ENCODE measurements at regions not wholly inside any gene's neighbourhood (a gene's known extent, or its start where the extent isn't known, plus 50 kb on each side); places are given as distances from the start of the nearest gene placed in this dataset.
"Not testable (repeated sequence)": the region's sequence is repeated elsewhere in the genome, so short reads cannot be mapped to it uniquely, and the experiment has no call there.

DNA sequence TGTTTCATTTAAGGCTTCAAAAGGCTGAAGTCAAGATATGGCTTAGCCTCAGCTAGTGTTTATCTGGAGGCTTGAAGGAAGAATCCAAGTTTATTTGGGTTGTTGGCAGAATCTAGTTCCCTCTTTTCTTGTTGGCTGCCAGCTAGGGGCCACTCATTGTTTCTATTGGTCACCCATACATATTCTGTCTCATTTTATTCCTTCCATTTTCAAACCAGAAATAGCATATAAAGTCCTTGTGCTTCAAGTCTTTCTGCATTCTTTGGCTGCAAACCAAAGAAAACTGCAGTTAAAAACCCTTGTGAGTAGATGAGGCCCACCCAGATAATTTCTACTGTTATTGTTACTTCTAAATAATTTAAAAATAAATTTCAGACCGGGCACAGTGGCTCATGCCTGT lies 301.7 kb downstream of the OXSM start:
- intact Hi-C loops (cut with micrococcal nuclease; ENCODE audit: unreplicated experiment) = no loop called here
- CTCF ChIA-PET = no interaction called here
- BruUV-seq (replicated peaks) = no TSS peak
- Mint-ChIP-seq H3K4me1 (ENCODE audit: low read depth, unreplicated experiment) (no peaks in the 10 kb centered on the region), H3K4me3 (ENCODE audit: unreplicated experiment) (no peak overlapping the region), H3K36me3 (ENCODE audit: insufficient read depth, unreplicated experiment) (no peaks in the 10 kb centered on the region), H3K27me3 (ENCODE audit: insufficient read depth, unreplicated experiment) (no peaks in the 10 kb centered on the region), H3K9me3 (ENCODE audit: unreplicated experiment) (peaks cover 21% of the 10 kb centered on the region), H3K27ac (ENCODE audit: unreplicated experiment) (no peak overlapping the region)
- Histone ChIP-seq H3K27me3 (replicated peaks; ENCODE audit: control insufficient read depth, insufficient read depth, low read length) (no peaks in the 10 kb centered on the region), H3K9me3 (peaks cover 10% of the 10 kb centered on the region), H3K36me3 (ENCODE audit: control insufficient read depth, insufficient read depth, low read length) (no peaks in the 10 kb centered on the region), H3K4me3 (ENCODE audit: low read depth, low read length) (no peak overlapping the region), H3K4me1 (no peaks in the 10 kb centered on the region)
- TF ChIP-seq, protein P1, sequence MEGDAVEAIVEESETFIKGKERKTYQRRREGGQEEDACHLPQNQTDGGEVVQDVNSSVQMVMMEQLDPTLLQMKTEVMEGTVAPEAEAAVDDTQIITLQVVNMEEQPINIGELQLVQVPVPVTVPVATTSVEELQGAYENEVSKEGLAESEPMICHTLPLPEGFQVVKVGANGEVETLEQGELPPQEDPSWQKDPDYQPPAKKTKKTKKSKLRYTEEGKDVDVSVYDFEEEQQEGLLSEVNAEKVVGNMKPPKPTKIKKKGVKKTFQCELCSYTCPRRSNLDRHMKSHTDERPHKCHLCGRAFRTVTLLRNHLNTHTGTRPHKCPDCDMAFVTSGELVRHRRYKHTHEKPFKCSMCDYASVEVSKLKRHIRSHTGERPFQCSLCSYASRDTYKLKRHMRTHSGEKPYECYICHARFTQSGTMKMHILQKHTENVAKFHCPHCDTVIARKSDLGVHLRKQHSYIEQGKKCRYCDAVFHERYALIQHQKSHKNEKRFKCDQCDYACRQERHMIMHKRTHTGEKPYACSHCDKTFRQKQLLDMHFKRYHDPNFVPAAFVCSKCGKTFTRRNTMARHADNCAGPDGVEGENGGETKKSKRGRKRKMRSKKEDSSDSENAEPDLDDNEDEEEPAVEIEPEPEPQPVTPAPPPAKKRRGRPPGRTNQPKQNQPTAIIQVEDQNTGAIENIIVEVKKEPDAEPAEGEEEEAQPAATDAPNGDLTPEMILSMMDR (IDR thresholded peaks at IDR 0.05; ENCODE audit: insufficient read depth in 1 of 2, low read depth in 1 of 2, low read length in 1 of 2, severe bottlenecking in 1 of 2, unreplicated experiment in 1 of 2) = no peak
- no peak for DNase-seq
- POLR2A ChIA-PET = no interaction called here

DNA sequence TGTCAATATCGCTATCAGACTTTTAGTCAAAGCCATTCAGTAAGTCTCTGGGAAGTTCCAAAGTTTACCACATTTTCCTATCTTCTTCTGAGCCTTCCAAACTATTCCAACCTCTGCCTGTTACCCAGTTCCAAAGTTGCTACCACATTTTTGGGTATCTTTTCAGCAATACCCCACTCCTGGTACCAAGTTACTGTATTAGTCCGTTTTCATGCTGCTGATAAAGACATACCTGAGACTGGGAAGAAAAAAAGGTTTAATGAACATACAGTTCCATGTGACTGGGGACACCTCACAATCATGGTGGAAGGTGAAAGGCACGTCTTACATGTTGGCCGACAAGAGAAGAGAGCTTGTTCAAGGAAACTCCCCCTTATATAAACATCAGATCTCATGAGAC lies 307.2 kb downstream of the OXSM start:
- H3K36me3 ChIP-seq (ENCODE audit: control insufficient read depth, insufficient read depth, low read length); DNase-seq; H3K36me3 Mint-ChIP-seq (ENCODE audit: insufficient read depth, unreplicated experiment); CTCF ChIA-PET; H3K4me3 Mint-ChIP-seq (ENCODE audit: unreplicated experiment); H3K27ac Mint-ChIP-seq (ENCODE audit: unreplicated experiment); BruUV-seq (replicated peaks); H3K4me1 ChIP-seq; H3K4me1 Mint-ChIP-seq (ENCODE audit: low read depth, unreplicated experiment); POLR2A ChIA-PET; H3K4me3 ChIP-seq (ENCODE audit: low read depth, low read length); H3K27me3 ChIP-seq (replicated peaks; ENCODE audit: control insufficient read depth, insufficient read depth, low read length); H3K27me3 Mint-ChIP-seq (ENCODE audit: insufficient read depth, unreplicated experiment); H3K9me3 ChIP-seq; intact Hi-C loops (cut with micrococcal nuclease; ENCODE audit: unreplicated experiment): not testable (repeated sequence)
- peaks cover 29% of the 10 kb centered on the region for H3K9me3 Mint-ChIP-seq (ENCODE audit: unreplicated experiment)

DNA sequence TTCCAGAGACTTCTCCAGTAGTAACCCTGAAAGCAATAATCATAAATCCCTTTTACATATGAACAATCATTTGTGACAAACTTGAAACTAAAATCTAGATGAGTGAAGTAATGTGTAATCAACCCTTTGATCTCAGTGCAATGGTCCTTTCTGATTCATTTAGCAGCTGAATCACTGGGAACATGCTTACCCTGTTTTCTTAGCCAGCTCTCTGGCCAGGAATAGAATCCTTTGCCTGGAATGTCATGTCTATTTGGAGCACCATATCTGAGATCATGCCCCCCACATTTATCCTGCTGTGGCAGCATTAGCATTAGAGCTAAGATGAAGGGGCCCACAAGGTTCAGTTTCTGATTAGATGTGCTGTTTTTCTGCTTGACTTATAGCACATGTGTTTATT lies 309.8 kb downstream of the OXSM start:
- no peak overlapping the region for H3K27ac Mint-ChIP-seq (ENCODE audit: unreplicated experiment)

More for the DNA sequence above, 309.8 kb downstream of the OXSM start:
- BruUV-seq (replicated peaks) = no TSS peak
- TF ChIP-seq, protein P1 (IDR thresholded peaks at IDR 0.05; ENCODE audit: insufficient read depth in 1 of 2, low read depth in 1 of 2, low read length in 1 of 2, severe bottlenecking in 1 of 2, unreplicated experiment in 1 of 2) = no peak
- Histone ChIP-seq H3K4me3 (ENCODE audit: low read depth, low read length) (no peak overlapping the region), H3K27me3 (replicated peaks; ENCODE audit: control insufficient read depth, insufficient read depth, low read length) (no peaks in the 10 kb centered on the region), H3K4me1 (no peaks in the 10 kb centered on the region), H3K36me3 (ENCODE audit: control insufficient read depth, insufficient read depth, low read length) (no peaks in the 10 kb centered on the region), H3K9me3 (no peaks in the 10 kb centered on the region)
- Mint-ChIP-seq H3K9me3 (ENCODE audit: unreplicated experiment) (peaks cover 29% of the 10 kb centered on the region), H3K4me1 (ENCODE audit: low read depth, unreplicated experiment) (no peaks in the 10 kb centered on the region), H3K36me3 (ENCODE audit: insufficient read depth, unreplicated experiment) (no peaks in the 10 kb centered on the region), H3K4me3 (ENCODE audit: unreplicated experiment) (no peak overlapping the region), H3K27me3 (ENCODE audit: insufficient read depth, unreplicated experiment) (no peaks in the 10 kb centered on the region)
- POLR2A ChIA-PET = no interaction called here
- no peak for DNase-seq
- CTCF ChIA-PET = no interaction called here
- intact Hi-C loops (cut with micrococcal nuclease; ENCODE audit: unreplicated experiment) = no loop called here

All from Caco-2 (cell line).